Uterus (tissue), 3 donors: ENCODE measurements at regions not wholly inside any gene's neighbourhood (a gene's known extent, or its start where the extent isn't known, plus 50 kb on each side); places are given as distances from the start of the nearest gene placed in this dataset.
A peak's percentile ranks its signal among the peaks of the same experiment; 100 is the strongest.

Source experiments
- DNase-seq, 2 donors: peaks; one replicate each; pipeline ENCODE4 v3.0.0-alpha.2; 2019 to 2020
- H3K27ac ChIP-seq, 2 donors: fragments of 200-600 bp; sonication (generic); 1 replicate in 1 of 2; 2 replicates in 1 of 2; pipeline ENCODE4 v1.5.1; 2016 to 2018
- H3K27me3 ChIP-seq, 2 donors: fragments of 200-600 bp; sonication (generic); one replicate each; pipeline ENCODE4 v1.5.1; 2018 to 2019; ENCODE audit warnings: control low read depth in 1 of 2
- H3K36me3 ChIP-seq, 2 donors: fragments of 200-600 bp; sonication (generic); one replicate each; pipeline ENCODE4 v1.5.1; 2019; ENCODE audit warnings: control low read depth in 1 of 2
- H3K4me1 ChIP-seq, 2 donors: fragments of 200-600 bp; sonication (generic); one replicate each; pipeline ENCODE4 v1.5.1; 2018 to 2019; ENCODE audit warnings: control low read depth in 1 of 2
- H3K4me3 ChIP-seq, 2 donors: fragments of 200-600 bp; sonication (generic); 1 replicate in 1 of 2; 2 replicates in 1 of 2; pipeline ENCODE4 v1.5.1; 2018 to 2019; ENCODE audit warnings: mild to moderate bottlenecking in 1 of 2
- H3K9me3 ChIP-seq, 2 donors: fragments of 200-600 bp; sonication (generic); one replicate each; pipeline ENCODE4 v1.5.1; 2019; ENCODE audit warnings: control low read depth in 1 of 2
- POLR2A ChIP-seq, 2 donors: fragments of 450-650 bp; IDR thresholded peaks; one replicate each; pipeline ENCODE4 v1.6.1; 2016; ENCODE audit warnings: antibody characterized with exemption in 2 of 2, mild to moderate bottlenecking in 1 of 2, moderate library complexity in 1 of 2
- intact Hi-C: fragments of 100-400 bp; cut with DNase I; formaldehyde crosslinking; loops from one replicate; pipeline ENCODE4 v1.15.1; 2023; ENCODE audit warnings: low total_unique reads
- TF ChIP-seq, protein P1 (sequence below), 4 experiments: fragments of 200-600 bp in 2 of 4; fragments of 450-650 bp in 2 of 4; sonication (generic) in 2 of 4; IDR thresholded peaks; one replicate each; pipeline ENCODE4 v1.5.1; 2016 to 2019; ENCODE audit warnings: antibody characterized with exemption in 4 of 4, mild to moderate bottlenecking in 2 of 4, moderate library complexity in 1 of 4
- donor health status: DM: yes; HTN: yes; CAD: no.

- no peaks in the 10 kb centered on the region for H3K9me3 ChIP-seq
- peak; percentile 26 to 32 for DNase-seq
- peaks cover 3 to 8% of the 10 kb centered on the region in 2 donors for H3K4me1 ChIP-seq
- intact Hi-C loops = no loop called here
- H3K27me3 ChIP-seq = no peaks in the 10 kb centered on the region
- no peaks in the 10 kb centered on the region for H3K36me3 ChIP-seq
- H3K4me3 ChIP-seq = no peak overlapping the region
- H3K27ac ChIP-seq = peak overlapping the region in 1 of 2 donors; percentile 59
- TF ChIP-seq, protein P1, sequence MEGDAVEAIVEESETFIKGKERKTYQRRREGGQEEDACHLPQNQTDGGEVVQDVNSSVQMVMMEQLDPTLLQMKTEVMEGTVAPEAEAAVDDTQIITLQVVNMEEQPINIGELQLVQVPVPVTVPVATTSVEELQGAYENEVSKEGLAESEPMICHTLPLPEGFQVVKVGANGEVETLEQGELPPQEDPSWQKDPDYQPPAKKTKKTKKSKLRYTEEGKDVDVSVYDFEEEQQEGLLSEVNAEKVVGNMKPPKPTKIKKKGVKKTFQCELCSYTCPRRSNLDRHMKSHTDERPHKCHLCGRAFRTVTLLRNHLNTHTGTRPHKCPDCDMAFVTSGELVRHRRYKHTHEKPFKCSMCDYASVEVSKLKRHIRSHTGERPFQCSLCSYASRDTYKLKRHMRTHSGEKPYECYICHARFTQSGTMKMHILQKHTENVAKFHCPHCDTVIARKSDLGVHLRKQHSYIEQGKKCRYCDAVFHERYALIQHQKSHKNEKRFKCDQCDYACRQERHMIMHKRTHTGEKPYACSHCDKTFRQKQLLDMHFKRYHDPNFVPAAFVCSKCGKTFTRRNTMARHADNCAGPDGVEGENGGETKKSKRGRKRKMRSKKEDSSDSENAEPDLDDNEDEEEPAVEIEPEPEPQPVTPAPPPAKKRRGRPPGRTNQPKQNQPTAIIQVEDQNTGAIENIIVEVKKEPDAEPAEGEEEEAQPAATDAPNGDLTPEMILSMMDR (IDR thresholded peaks at IDR 0.05) = no peak
- no peak for TF ChIP-seq POLR2A (IDR thresholded peaks at IDR 0.05)
Observed at GRCh38 chr1:229114850-229115365, 156.0 kb upstream of the RAB4A start.

DNA sequence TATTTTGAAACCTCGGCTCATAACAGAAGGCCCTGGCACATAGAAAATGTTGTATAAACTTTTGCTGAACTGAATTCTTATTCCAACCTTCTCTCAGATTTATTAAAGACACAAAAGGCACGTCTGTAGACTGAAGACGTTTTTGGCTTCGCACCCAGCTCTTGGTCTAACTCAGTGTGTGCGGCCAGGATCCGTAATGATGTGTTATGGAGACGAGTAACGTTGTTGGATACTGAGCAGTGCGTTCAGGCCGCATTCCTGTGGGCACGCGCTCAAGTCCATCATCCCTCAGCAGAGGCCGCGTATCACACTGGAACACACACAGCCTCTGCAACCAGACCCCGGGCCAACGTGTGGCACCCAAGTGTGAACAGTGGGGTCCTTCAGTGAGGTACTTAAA lies 154.8 kb upstream of the RAB4A start:
- intact Hi-C loops = no loop called here
- Histone ChIP-seq H3K27ac (peak overlapping the region in 1 of 2 donors; percentile 49), H3K27me3 (no peaks in the 10 kb centered on the region), H3K36me3 (no peaks in the 10 kb centered on the region), H3K4me3 (no peak overlapping the region), H3K9me3 (no peaks in the 10 kb centered on the region), H3K4me1 (peaks cover 3 to 8% of the 10 kb centered on the region in 2 donors)
- peak; percentile 70 to 72 for DNase-seq
- no peak for TF ChIP-seq POLR2A (IDR thresholded peaks at IDR 0.05)
- TF ChIP-seq, protein P1 (IDR thresholded peaks at IDR 0.05) = no peak

DNA sequence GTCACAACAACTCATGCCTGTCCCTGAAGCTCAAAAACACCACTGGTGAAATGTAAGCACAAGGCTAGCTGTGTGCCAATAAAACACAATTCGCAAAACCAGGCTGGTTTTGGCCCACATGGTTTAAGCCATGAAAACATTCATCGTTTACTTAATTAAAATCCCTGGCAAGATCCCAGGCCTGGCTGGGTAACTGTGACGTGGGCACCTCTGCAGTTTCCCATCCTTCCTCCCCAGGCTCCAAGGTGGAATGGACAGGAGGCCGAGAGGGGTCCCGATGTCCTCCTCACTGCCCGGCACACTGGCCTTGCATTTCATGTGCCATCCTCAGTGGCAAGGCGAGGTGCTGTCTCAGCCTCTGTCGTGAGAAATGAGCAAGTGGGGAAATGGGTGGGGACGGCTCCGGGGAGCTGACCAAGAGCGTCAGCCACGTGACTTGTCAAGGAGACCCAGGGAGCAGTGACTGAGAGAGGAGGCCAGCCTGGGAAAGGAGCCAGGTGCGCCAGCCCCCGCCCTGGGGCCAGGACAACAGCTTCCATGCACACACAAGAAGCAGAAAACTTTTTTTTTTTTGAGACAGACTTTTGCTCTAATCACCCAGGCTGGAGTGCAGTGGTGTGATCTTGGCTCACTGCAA lies 153.1 kb upstream of the RAB4A start:
- intact Hi-C loops = no loop called here
- H3K27ac ChIP-seq = peak overlapping the region in 1 of 2 donors; percentile 9
- H3K4me3 ChIP-seq = no peak overlapping the region
- H3K9me3 ChIP-seq = no peaks in the 10 kb centered on the region
- H3K4me1 ChIP-seq = peaks cover 3 to 8% of the 10 kb centered on the region in 2 donors
- DNase-seq = peak; percentile 50 to 61
- TF ChIP-seq, protein P1 (IDR thresholded peaks at IDR 0.05) = no peak
- no peak for TF ChIP-seq POLR2A (IDR thresholded peaks at IDR 0.05)
- no peaks in the 10 kb centered on the region for H3K36me3 ChIP-seq
- H3K27me3 ChIP-seq = no peaks in the 10 kb centered on the region

- no peak for DNase-seq
- TF ChIP-seq, protein P1 (IDR thresholded peaks at IDR 0.05) = no peak
- TF ChIP-seq POLR2A (IDR thresholded peaks at IDR 0.05) = no peak
- Histone ChIP-seq H3K4me3 (no peak overlapping the region), H3K9me3 (no peaks in the 10 kb centered on the region), H3K36me3 (no peaks in the 10 kb centered on the region), H3K4me1 (peaks cover 3 to 8% of the 10 kb centered on the region in 2 donors), H3K27ac (no peak overlapping the region), H3K27me3 (no peaks in the 10 kb centered on the region)
- intact Hi-C loops = no loop called here
Observed at GRCh38 chr1:229118477-229119061, 152.3 kb upstream of the RAB4A start.

DNA sequence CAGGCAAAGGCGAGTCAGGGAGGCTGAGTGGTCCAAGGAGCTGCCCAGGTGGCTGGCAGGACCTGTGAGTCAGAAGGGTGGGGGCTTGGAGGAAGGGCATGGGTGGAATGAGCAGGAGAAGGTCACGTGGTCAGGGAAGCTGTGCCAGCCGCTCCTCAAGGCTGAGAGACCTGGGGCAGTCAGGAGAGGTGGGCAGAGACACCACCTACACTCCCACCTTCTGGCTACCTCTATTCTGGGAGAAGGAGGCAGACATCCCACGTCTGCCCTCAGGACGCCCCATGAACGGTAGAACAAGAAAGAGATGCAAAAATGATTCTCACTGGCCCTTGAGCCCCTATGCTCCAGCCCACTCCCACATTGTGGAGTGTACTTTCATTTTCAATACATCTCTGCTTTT lies 151.8 kb upstream of the RAB4A start:
- DNase-seq = no peak
- Histone ChIP-seq H3K36me3 (no peaks in the 10 kb centered on the region), H3K4me3 (no peak overlapping the region), H3K27me3 (no peaks in the 10 kb centered on the region), H3K27ac (no peak overlapping the region), H3K4me1 (peaks cover 3 to 8% of the 10 kb centered on the region in 2 donors), H3K9me3 (no peaks in the 10 kb centered on the region)
- intact Hi-C loops = no loop called here
- TF ChIP-seq, protein P1 (IDR thresholded peaks at IDR 0.05) = no peak
- TF ChIP-seq POLR2A (IDR thresholded peaks at IDR 0.05) = no peak
